GM18861 (cell line): ENCODE measurements at regions not wholly inside any gene's neighbourhood (a gene's known extent, or its start where the extent isn't known, plus 50 kb on each side); places are given as distances from the start of the nearest gene placed in this dataset.

Experiments
- ATAC-seq: cut with Tn5 transposase; IDR thresholded peaks from one replicate; pipeline ENCODE4 v1.9.1; 2021; ENCODE audit not compliant: unreplicated experiment

DNA sequence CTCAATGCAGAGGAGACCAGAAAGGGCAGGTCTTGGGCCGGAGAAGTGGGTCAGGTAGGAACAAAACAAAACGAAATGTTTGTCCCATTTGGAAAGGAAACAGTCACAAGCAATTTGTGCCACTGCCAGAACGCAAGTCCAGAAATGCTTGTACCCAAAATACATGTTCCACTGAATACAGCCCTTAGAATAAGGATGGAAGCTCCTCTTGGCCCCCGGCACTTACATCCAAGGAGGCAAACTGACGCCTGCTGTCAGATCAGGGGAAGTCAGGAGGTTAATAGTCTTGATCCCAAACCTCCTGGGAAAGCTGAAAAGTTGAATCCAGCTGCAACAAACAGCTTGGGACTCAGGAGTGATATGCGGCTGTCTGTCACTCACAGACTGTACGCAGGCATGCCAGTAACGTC, 75.9 kb upstream of the GALNT2 start:
- no peak for ATAC-seq

DNA sequence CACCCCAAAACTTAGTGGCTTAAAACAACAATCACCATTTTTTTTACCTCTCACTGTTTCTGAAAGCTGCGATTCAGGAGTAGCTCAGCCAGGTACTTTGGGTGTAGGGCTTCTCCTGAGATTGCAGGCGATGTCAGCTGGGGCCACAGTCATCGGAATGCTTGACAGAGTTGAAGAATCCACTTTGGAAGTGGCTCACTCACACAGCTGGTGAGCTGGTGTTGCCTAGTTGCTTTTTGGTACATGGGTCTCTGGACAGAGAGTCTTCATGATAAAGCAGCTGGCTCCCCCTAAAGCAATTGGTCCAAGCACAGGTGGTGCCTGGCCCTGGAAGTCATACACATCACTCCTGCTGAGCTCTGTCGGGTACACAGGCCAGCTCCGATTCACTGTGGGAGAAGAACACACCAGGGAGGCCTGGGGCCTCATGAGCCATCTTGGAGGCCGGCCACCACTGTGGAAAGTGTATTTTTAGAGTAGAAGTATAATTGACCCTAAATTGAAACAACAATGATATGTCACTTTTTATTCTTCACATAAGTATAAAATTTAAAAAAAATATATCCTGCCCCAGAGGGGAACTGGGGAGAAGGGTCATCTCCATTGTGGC, 75.2 kb upstream of the GALNT2 start:
- no peak for ATAC-seq

- ATAC-seq, result peak; percentile 52
Observed at GRCh38 chr1:229993060-229993459, 74.0 kb upstream of the GALNT2 start.

DNA sequence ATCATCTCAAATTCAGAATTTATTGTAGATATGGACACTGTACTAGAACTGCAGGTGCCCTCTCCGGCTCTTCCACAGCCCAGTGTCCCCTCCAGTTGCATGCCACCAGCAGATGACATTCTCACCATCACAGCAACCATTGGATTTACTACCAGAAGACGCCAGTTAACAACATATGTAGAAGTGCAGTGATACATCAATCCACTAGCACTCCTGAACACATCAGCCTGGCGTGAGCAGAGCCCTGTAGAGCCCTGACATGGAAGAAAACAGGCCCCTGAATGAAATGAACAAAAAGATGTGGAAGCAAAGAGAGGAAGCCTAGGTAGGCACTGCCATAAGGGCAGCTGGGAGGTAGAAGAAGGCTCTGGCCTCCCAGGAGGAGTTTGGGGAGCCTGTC, 73.1 kb upstream of the GALNT2 start:
- no peak for ATAC-seq

DNA sequence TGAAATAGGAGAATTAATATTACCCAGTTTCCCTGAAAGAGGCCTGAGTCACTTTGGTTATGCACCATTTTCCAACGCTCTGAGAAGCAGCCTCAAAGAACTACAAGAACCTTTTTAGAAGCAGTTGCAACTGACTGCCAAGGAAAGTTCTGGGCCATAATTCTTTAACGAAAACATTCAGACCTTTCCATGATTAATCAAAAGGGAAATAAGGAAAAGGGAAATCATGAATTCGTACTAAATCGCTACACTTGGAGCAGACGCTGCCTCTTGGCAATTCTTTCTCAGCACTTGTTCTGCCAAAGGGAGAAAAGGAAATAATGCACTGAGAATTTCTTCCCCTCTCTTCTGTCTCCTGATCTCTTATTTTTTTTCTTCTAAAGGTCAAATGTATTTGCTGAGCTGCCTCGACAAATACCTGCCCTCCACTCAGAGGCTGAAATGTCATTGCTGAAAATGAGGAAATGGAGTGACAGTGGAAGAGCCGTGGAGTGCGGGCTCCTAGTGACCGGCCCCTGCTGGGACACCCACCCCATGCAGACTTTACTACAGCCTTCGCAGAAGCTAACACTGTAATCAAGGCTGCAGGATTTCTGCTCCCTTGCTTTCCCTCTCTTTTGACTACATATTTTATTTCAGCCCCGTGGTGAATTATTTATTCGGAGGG, 67.9 kb upstream of the GALNT2 start:
- no peak for ATAC-seq

DNA sequence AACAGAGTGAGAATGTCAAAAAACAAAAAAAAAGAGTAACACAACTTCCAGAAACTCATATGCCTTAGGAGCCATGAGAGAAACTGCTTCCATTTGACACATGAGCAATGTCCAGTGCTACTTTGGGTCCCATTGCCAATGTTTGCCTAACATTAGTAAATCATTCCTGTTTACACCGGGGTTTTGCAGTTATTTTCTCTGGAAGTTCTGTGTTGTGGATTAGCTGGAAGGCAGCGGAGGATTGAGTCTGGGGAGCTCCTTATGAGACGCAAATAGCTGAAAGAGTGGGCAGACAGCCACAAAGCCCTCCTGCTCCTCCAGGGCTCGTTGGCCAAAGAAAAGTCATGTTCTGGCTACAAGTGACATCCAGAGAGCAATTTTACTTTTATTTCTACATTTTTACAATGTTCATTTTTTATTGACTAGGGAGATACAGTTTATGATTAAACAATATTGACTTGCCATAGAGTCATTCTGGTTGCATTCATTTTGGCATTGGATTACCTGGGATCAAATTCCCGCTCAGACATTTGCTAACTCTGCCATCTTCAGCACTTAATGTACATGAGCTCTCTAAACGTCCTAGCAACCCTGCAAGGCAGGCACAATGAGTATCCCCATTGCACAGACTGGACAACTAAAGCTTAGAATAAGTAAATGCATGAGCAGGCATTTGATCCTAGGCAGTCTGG, 66.4 kb upstream of the GALNT2 start:
- no peak for ATAC-seq

DNA sequence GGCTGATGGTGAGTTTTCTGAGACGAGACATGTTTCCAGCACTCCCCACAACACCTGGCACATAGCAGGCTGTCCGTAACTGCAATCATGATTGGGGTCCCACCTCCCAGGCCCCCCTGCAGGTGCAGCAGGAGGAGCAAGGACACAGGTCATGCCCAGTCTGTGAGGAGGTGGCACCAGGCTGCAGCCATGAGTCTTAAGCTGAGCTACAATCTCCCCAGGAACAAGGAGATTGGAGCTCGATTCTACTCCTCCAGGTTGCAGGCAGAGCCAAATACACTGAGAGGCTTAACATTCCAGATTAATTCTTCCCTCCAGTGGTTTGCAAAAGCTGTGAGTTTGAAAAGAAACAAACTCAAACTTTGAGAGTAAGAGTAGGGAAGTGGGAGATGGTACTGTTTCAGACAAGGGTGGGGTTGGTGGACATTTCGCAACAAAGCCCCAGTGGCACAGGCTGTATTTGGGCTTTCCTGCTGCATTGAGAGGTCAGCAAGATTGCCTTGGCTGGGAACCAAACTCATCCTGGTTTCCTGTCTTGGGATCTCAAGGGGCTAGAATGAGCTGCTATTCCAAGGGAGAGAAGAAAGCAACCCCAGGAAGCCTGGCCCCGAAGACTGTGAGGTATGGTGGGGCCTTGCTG, 64.8 kb upstream of the GALNT2 start:
- no peak for ATAC-seq

DNA sequence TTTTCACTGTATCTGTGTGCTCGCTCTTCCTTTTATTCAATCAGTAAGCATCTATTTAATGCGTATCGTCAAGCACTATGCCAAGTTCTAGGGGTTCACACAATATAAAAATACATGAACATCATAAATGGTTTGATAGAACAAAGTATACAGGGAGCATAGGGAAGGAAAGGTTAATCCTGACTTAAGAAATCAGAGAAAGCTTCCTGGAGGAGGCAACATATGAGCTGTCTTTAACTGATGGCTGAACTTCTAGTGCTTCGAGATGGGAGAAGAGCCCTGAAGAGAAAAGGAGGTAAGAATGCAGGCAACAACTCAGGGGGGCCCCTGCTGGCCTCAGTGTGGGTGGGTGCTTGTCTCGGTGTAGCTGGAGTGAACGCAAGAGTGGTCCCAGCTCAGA, 63.6 kb upstream of the GALNT2 start:
- no peak for ATAC-seq

DNA sequence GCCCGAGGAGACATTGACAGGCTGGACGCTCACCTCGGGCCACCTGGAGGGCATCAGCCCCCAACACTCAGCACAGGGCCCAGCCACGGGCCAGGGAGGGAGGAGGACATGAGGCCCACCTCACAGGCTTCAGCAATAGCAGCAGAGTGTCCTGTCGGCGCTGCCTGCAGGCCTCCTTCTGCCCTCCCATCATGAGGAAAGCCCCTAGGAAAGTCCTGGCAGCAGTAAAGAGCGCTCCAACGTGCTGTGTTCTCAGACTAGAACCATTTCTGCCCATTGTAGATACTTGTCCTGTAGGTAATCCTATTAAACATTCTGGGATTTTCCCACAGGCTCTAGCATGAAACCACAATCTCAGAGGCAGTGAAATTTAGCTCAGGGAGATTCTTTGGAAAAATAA, 62.0 kb upstream of the GALNT2 start:
- no peak for ATAC-seq

DNA sequence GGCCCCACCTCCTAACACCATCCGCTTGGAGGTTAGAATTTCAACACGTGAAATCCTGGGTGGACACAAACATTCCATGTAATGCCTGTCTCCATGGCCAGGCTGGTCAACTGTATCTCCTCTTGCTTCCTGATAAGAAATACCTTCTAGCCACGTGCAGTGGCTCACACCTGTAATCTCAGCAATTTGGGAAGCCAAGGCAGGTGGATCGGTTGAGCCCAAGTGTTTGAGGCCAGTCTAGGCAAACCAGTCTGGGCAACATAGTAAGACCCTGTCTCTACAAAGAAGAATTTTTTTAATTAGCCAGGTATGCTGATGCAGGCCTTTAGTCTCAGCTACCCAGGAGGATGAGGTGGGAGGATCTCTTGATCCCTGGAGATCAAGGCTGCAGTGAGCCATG, 58.3 kb upstream of the GALNT2 start:
- no peak for ATAC-seq

DNA sequence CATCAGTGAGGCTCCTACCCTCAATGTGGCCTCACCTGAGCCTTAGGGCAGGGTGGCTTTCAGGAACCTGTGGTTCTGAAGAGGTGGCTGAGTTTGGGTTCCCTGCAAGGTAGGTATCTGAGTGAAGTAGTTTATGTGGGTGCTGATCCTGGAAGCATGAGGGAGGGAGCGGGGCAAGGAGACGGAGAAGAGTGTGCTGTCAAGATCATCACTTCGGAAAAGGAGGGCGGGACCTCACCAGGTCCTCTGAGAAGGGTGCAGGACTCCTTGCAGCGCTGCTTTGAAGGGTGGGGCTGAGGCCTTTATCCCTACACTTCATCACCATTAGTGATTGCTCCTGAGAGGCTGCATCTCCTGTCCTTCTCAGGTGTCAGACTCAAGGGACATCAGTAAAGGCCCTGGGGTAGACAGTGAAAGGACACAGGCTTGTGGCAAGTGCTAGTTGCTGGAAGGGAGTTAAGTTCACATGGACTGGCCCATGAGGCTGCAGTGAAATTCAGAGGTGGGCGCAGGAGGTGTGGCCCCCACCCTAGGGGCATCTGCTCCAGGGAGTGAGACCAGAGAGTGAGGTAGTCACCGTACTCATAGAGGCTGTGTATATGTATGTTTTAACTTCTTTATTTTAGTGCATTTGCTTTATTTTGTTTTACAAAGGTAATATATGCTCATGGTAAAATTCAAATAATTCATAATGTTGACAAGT, 57.3 kb upstream of the GALNT2 start:
- ATAC-seq, result no peak

- ATAC-seq, result no peak
Observed at GRCh38 chr1:230010603-230011332, 56.3 kb upstream of the GALNT2 start.

DNA sequence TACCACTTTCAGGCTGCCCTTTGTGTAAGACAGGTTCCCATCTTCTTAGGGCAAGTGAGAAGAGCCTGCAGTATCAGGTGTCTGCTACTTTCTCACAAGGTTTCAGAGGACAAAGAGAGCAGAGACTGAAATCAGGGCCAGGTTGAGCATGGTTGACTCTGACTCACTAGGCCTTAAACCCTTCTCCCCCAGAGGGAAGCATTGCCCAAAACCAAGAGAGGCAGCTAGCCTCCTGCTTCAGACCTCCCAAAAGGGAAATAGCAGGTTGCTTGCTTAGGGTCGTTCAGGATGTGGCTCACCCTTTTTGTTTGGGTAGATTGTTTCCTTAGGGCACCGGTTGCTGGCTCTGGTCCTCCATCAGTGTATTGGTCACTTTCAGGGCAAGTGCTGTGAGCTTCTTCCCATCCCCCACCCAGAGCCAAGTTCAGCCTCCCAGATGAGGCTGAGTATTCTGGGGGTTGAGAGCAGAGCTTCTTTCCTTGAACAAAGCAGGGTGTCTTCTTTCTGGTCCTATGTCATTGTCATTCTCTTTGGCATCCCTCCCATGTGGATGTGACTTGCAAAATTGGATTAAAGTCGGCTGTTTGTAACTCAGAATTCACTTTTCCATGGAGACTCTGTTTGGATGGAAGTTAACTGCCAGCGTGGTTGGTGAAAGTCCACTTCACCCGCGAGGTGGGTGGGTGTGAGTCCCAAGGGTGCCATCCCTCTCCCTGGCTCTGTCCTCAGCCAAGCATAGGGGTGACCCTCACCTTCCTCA, 55.5 kb upstream of the GALNT2 start:
- no peak for ATAC-seq

GRCh38 chr1:230012093-230012393, 55.0 kb upstream of the GALNT2 start:
- no peak for ATAC-seq

DNA sequence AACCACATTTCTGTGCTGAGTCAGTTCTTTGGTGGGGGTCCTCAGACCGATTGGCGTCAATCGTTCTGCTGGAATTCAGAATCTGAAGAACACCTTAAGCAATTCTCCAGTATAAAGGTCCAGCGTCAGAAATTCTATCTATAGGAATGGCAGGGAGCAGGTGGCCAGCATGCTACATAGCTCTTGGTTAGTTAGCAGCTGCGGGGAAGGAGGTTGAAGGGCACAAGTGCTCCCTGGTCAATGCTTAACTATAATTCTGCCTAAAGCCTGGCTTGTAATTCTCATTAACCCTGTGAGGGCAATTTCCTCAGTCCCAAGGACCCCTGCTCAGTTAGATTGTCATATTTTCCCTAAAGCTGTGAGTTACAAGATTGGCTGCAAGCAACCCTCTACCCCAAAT, 54.3 kb upstream of the GALNT2 start:
- ATAC-seq, result no peak

- no peak for ATAC-seq
Observed at GRCh38 chr1:230016159-230016558, 50.9 kb upstream of the GALNT2 start.
